Spleen (tissue), 7 donors: ENCODE measurements at regions not wholly inside any gene's neighbourhood (a gene's known extent, or its start where the extent isn't known, plus 50 kb on each side); places are given as distances from the start of the nearest gene placed in this dataset.

Source experiments
- CTCF ChIP-seq, 11 experiments: fragments of 200-600 bp in 7 of 11; fragments of 450-650 bp in 4 of 11; sonication (generic) in 4 of 11; IDR thresholded peaks in 8 of 11; conservative IDR thresholded peaks in 3 of 11; 1 replicate in 7 of 11; 2 replicates in 4 of 11; pipeline versions ENCODE4 v1.4.0 to v1.8.0; 2016 to 2021; ENCODE audit warnings: antibody characterized with exemption in 11 of 11, inconsistent platforms in 4 of 11, mild to moderate bottlenecking in 1 of 11
- POLR2A ChIP-seq, 3 donors: fragments of 450-650 bp; IDR thresholded peaks; one replicate each; pipeline ENCODE4 v1.5.1; 2017; ENCODE audit warnings: antibody characterized with exemption in 3 of 3, mild to moderate bottlenecking in 1 of 3
- donor health status: DM: no; HTN: no; CAD: no; lungs with moderate emphysema.
- donor health status: DM: no; HTN: no; CAD: no.
- donor health status: DM: no; HTN: no; CAD: no.

DNA sequence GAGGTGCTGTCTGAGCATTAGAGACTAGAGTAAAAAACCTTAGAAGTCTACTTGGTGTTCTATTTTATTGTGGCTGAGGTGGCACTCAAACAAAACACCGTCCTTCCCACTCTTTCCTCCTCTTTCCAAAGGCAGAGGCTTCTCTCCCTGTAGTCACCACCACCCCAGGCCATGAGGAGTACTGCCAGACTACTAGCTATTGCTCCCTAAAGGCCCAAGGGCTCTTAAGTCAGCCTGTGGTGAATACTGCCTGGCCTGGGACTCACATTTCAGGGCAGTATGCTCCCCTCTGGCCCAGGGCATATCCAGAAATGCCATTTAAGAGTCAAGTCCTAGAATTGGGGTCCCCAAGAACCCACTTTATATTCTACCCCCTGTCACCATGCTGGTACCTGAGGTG is 309.7 kb upstream of the IMPG1 start:
- TF ChIP-seq CTCF (IDR thresholded peaks at IDR 0.05 in 8 of 11, conservative IDR thresholded peaks at IDR 0.05 in 3 of 11) (no peak), POLR2A (IDR thresholded peaks at IDR 0.05) (no peak)
